Hematopoietic multipotent progenitor cell treated with erythropoietin and hydrocortisone succinate and interleukin-3 and kit ligand, for 8 days (in vitro differentiated cells): ENCODE measurements at regions not wholly inside any gene's neighbourhood (a gene's known extent, or its start where the extent isn't known, plus 50 kb on each side); places are given as distances from the start of the nearest gene placed in this dataset.
"Not testable (repeated sequence)": the region's sequence is repeated elsewhere in the genome, so short reads cannot be mapped to it uniquely, and the experiment has no call there.

Experiments used
- DNase-seq: peaks from one replicate; pipeline ENCODE4 v3.0.0-alpha.2; 2015

DNA sequence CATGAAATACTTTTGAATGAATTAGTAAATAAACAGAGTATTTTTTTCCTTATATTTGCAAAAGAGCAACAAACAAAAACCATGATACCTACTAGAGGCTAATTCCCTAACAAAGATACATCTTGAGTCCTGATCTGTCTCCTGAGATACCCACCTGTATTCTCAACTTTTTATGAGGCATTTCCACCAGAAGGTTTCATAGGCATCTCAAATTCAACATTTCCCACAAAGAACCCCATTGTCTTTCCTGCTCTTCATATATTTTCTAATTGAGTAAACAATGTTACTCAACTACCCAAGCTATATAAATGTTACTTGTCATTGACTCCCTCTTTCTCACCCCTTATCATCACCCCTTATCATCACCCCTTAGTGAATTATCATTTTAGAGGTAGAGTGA lies 119.4 kb upstream of the RAI14 start:
- no peak for DNase-seq

DNA sequence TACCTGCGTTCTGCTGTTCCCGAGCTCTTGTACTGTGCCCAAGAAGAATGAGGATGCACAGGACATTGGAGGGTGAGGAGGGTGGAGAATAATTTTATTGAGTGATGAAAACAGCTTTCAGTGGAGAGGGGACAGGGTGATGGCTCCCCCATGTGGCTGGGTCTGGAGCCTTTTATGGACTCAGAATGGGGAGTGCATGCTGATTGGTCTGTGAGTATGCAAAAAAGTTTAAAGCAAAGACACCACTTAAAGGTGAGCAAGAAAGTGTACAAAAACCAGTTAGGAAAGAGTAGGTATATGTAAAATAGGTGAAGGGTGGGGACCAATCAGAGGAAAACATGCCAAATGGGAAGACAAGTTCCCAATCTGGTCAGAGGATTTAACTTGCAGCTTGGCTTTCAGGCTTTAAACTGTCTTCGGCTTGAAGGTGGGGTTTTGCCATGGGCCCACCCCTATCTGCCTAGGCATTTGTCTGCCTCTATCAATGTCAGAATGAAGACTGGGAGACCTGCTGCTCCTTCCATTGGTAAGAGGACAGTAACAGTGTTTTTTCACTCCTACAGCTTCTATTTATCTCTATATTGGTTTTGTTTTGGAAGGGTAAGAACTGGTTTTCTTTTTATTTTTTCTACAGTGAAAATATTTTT lies 118.0 kb upstream of the RAI14 start:
- DNase-seq = peak; percentile 15

DNA sequence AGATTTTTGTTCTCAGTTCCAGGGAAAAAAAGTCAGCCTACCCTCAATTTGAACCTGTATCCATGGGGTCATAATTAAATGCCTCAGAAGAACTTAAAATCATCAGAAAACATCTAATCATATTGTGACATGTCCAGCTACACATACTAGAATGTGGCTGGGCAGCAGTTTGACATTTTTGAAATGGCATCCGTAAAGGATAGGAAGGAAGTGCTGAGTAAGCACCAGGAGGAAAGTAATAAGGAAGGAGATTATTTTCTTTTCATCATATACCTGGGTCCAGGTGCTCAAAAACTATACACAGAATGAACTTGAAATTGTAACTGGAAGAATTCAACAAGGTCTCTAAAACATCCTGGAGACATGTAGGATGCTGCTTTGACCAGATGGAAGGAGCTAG lies 116.9 kb upstream of the RAI14 start:
- no peak for DNase-seq

DNA sequence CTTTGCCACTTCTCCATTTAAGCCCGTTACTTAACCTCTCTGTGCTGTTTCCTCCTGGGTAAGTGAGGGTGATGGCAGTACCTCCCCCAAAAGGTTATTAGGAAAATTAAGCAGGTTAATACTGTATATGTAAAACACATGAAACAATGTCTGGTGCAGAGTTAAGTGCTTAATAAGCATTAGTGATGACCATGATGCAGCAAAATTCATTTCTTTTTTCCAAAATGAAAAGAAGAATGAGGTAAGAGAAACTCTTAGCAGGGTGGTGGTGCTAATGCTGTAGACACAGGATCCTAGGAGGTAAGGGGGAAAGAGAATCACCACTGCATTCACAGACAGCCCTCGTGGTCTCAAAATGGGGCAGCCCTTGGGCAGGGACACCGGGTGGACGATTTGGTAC lies 115.1 kb upstream of the RAI14 start:
- no peak for DNase-seq

DNA sequence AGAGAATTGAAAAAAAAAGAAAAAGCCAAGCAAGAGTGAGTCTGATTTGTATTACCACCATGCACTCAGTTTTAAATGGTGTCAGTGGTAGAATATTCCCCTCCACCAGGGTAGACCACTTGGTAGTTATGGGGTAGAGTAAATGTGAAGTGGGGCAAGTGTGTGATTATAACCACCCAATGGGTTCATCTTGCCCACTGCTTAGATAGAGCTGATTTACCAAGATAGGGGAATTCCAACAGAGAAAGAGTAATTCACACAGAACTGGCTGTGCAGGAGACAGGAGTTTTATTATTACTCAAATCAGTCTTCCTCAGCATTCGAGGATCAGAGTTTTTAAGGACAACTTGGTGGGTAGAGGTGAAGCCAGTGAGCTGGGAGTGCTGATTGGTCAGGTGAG lies 113.3 kb upstream of the RAI14 start:
- no peak for DNase-seq

DNA sequence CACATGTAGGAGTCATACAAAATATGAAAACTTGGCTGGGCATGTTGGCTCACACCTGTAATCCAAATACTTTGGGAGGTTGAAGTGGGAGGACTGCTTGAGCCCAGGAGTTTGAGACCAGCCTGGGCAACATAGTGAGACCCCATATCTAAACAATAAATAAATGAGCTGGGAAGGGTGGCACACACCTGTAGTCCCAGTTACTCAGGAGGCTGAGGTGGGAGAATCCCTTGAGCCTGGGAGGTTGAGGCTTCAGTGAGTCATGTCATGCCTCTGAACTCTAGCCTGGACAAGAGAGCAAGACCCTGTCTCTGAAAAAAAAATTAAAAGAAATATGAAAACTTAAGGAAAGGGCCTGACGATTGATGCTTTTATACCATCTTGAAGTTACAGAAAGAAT lies 112.4 kb upstream of the RAI14 start:
- DNase-seq = no peak

DNA sequence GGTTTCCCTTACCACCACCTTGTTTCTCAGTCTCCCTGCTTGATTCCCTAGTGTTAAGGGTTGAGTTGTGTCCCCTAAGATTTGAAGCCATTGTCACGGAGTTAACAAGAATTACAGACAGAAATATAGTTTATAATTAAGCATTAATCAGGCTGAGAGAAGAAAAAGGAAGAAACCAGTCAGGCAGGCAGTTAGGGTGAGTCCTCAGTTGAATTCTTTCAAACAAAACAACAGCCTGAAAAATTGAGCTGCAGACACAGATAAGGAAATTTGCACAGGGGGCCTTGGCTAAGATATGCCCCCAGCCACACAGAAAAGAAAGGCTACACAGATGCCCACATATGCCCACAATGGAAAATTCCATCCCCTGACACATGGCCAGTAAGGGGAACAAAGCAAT lies 111.7 kb upstream of the RAI14 start:
- DNase-seq = no peak

DNA sequence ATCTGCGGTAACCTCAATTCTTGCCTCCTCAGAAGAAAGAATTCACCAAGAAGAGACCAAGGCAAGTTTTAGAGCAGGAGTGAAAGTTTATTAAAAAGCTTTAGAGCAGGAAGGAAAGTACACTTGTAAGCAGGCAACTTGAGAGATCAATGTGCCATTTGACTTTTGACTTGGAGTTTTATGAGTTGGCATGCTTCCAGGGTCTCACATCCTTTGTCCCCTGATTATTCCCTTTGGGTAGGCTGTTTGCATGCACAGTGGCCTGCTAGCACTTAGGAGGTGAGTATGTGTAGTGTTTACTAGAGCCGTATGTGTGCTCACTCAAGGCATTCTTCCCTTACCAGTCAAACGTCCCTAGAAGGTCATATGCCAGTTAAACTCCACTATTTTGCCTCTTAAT lies 111.0 kb upstream of the RAI14 start:
- DNase-seq = no peak

DNA sequence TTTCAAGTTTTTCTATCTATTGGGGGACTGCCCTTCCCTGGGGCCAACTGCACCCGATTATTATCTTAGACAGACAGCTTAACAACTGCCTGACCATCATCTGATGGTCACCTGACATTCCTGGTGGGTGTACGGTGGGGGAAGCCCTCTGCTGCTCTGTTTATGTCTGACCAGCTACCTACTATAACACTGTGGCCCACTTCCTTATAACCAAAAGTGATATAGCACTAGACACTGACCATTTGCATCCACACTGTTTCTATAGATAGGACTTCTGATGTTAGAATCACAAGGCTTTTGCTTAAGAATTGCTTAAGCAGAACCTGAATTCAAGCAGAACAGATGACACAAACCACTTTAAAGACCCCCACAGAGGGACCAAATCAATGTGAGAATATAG lies 110.5 kb upstream of the RAI14 start:
- DNase-seq = no peak

DNA sequence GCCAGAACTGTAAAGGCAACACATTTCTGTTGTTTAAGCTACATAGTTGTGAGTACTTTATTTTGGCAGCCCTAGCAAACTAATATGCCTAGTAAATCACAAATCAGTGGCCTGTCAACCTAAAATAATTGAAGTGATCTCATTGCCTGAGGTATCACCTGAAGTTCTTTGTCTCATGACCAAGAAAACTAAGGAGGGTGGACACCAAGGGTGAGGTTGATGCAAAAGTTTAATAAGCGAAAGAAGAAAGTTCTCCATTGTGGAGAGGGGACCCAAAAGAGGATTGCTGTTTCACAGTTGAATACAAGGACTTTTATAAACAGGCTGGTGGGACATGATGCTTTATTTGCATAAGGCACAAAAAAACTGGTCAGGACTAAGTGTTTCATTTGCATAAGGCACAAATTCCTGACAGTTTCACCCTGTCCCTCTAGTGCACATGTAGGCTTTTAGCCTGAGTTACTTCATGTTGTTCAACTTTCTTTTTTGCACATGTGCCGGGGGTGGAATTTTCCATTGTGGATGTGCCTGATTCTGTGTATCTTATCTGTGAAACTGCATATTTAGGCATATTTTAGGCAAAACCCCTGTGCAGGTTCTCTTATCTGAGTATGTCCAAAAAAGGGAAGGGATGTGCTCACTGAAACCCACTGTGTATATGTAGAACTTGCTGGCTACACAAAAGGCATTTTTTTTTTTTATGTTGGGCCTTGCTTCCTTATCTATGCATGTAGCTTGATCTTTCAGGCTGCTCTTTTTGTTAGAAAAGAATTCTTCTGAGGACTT lies 108.6 kb upstream of the RAI14 start:
- no peak for DNase-seq

DNA sequence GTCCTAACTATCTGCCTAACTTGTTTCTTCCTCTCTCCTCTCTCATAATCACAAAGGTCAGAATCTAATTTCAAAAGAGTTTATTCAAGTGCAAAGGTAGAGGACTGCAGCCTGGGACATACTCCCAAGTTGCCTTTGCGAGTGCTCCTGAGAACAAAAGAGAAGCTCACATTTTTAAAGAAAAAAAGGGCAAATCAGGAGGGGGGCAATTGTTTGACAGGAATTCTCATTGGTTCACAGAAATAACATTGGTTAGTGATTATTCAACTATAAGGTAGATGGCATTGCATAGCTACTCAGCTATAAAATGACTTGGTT lies 108.1 kb upstream of the RAI14 start:
- DNase-seq = no peak

DNA sequence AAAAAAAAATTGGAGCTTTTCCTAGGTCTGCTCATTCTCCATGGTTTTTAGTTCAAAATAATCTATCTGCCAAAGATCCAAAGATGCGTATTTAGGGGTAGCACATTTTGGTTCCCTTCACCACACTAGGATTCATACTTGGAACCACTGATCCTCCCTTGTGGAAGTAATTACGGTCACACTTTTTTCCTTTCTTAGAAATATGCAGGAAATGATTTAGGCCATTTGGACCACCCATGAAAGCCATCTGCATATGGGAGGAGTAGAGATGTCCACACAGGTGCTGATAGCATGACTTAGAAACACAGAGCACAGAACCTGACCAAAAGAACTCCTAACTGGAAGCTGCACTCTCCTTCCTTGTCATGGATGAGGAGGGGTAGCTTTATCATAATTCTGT lies 105.9 kb upstream of the RAI14 start:
- DNase-seq = no peak

DNA sequence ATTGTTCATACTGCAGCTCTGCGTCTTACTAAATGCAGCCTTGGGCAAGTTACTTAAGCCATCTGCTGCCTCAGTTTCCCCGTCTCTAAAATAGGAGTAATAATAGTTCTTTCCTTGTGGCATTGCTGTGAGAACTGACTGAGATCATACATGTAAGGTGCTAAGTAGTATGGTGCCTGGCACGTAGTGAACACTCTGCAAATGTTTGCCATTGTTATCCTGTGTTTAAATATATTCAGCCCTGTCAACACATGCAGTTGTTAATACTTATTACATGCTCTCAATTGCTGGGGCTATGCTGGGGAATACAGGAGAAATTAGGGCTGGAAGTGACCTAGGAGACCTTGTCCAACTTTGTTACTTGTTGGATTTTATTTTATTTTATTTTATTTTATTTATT lies 105.2 kb upstream of the RAI14 start:
- no peak for DNase-seq

DNA sequence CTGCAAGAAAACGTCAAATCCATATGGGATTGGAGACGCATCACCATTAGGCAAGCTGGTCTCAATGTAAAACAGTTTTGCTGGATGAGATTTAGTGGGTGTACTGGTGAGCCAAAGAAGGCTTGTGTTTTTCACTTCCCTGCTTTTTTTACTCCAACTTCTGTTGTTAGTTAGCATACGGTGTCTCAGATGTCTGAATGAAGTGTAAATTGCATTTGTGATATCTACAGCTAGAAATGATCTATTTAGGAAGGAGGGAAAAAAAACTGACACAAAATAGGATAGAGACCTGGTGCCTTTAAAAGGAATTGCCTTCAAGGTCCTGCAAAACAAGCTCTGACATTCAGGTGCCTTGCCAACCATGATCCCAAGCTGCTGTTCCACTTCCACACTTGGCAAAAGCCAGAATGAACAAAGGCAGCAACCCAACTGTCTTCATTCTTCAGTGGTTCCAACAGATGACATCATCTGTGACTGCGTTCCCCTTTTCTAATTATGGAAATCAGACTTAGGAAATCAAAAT lies 104.2 kb upstream of the RAI14 start:
- DNase-seq = no peak

DNA sequence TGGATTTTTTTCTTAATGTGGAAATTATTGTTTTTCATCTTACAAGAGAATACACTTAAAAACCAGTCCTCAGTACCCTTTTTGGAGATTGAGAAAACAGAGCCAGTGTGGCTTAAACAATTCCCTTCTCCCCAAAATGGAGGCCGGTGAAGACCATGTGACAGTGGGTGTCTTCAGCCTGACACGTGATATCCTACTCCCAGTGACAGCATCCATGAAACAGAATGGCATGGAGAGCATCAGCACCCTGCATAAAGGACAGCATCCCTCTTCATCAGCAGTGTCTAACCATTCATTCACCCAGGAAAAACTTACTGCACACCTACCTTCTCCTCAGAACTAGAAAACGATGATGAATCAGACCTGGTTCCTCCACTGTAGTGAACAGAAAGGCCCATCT lies 103.4 kb upstream of the RAI14 start:
- no peak for DNase-seq

DNA sequence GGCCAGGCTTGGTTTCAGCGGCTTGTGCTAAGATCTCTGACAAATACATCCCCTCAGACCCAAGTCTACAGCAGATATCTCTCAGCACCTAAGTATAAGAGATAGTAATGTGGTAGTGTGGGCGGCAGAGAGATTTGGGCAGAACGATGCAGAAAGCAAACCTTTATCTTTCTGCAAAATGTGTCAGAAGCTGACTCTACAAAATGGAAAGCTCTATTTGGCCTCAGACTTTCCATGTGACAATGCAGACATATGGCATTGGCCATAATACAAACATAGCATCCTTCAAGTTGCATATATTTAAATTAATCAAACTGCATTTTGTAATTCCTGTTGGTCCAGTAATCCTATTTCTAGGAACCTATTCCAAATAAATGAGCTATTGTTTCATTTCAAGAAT lies 102.5 kb upstream of the RAI14 start:
- DNase-seq = no peak

DNA sequence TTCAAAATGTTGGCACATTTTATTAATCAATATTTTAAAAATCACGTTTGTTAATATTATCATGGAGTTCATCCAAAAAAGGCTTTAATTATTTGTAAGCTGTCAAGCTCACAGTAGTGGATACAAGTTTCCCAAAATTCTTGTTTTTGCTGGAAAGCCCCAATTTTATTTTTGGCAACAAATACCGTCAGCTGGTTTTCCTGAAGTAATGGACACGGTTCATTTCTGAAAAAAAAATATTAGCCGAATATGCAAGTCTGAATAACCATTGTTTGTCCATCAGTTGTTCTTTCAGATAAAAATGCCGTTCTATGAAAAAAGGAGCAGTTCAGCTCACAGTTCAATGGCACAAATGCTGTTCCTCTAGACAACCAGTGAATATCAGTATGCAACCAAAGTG lies 101.5 kb upstream of the RAI14 start:
- DNase-seq = no peak

DNA sequence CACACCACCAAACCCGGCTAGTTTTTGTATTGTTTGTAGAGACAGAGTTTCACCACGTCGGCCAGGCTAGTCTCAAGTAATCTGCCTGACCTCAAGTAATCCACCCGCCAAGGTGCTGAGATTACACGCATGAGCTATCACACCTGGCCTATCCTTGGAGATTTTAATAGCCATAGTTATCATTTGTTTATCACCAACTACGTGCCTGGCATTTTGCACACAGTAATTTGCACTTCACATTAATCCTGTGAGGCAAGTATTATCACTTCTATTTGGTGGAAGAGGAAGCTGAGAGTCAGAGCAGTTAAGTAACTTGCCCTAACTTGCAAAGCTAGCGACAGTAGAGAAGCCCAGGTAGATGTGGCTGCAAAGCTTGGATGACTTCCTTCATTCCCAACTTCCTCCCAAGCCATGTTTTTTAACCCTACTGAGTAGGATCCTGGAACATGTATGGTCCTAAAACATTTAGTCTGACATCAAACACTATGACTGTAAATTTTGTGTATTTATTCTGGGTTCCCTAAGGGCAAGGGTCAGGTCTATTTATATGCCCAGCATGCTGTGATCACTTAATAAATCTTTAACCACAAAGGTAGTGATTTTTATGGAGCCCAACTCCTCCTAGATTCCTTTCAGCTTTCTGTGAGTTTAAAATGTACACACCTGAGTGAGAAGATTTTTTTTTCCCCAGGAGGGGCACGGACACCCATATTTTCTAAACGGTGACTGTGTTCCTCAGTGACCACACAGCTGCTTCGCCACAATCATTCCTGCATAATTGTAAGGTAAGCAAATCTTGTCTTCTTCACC lies 100.2 kb upstream of the RAI14 start:
- DNase-seq = no peak

DNA sequence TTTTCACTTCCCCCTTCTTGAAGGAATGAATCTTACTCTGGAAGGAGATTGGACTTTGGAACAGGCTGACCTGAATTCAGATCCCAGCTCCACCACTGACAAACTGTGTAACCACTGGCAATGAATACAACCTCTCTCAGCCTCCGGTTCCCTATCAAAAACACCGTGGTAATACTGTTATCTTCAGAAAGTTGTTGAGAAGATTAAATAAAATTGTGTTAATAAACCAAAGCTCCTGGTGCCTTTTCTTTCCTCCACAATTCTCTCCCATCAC lies 99.7 kb upstream of the RAI14 start:
- no peak for DNase-seq

DNA sequence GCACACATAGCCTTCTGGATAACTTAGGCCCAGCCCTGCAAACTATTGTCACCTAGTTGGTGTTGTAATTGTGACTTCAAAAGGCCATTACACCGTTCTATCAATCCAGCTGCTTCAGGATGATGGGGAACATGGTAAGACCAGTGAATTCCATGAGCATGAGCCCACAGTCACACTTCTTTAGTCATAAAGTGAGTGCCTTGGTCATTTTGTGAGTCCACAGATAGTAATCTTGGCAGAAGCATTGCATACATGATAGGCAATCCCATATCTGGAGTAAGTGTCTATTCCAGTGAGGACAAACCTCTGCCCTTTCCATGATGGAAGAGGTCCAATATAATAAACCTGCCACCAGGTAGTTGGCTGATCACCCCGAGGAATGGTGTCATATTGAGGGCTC lies 94.5 kb upstream of the RAI14 start:
- not testable (repeated sequence) for DNase-seq

DNA sequence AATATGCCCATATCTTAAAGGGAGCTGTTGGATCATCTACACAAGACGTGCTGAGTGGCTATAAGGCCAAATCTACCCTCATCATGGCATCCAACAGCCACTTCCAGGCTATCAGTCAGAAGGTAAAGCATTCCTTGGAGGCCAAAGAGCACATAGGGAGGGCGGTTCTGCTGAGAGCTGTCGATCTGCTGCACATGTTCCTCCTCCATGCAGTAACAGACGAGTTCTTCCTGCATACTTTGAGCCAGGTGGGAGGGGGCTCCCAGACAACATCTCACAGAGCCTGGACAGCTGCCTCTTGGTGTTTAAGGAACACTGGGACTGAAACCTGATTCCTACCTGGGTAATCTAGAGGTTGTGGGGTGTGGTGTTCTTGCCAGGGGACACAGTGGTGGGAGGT lies 93.3 kb upstream of the RAI14 start:
- no peak for DNase-seq

DNA sequence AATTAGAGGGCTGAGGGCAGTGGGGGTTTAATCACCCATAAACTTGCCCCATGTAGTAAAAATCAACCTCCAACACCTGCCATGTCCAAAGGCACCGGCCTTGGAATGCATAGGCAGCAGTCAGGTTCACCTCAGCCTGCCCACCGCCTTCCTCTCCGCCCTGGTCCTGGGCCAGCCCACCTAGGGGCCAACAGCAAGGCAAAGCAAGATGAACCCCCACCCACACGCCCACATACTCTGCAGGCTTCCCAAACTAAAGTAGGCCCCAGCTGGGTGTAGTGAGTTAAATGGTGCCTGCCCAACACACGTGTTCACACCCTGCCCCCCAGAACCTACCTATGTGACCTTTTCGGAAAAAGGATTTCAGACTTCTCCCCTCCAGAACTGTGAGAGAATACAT lies 92.9 kb upstream of the RAI14 start:
- no peak for DNase-seq

DNA sequence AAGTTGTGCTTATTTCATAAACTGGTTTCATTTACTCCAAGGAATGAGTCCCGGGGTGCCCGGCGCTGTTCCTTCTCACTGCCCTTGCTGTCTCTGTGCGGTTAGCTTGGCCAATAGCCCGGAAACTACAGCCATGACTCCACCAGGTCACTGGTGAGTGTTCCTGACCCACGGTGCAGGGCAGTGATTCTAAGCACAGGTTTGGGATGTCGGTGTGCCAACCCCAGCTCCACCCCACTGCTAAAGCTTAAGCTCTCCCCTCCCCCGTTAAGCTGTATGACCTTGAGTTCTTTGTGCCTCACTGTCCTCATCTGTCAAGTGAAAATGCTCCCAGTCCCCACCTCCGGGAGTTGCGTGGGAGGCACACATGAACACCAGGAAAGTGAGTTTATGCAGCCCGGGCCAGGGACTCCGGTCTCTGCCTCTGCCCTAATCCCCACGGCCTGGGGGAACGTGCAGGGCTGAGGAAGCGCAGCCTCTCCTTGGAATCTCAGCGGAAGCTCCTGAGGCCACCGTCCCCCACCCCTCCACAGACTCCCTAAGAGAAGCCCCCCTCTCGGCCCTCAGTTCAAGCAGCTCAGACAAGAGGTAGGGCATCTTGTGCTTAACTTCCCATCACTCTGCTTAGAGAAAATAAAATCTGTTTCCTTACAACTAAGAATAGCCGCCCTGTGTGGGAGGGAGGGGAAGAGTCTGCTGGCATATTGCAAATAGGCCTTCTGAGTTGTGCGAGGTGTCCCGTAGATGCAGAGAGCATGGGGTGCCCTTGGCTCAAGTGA lies 92.0 kb upstream of the RAI14 start:
- no peak for DNase-seq
